ENCODE measurements at regions not wholly inside any gene's neighbourhood (a gene's known extent, or its start where the extent isn't known, plus 50 kb on each side); places are given as distances from the start of the nearest gene placed in this dataset.

- DNase-seq (ENCODE audit: missing footprints) (no peak), ATAC-seq (no peak)
- intact Hi-C loops (cut with DNase I), result no loop called here
These were observed 121.8 kb downstream of the CYLD start for GRCh38 chr16:50863644-50864144.

- ATAC-seq, result no peak
- DNase-seq (ENCODE audit: missing footprints), result no peak
- intact Hi-C loops (cut with DNase I), result no loop called here
These were observed 121.1 kb downstream of the CYLD start for GRCh38 chr16:50862818-50863643.

- intact Hi-C loops (cut with DNase I), result no loop called here
- DNase-seq (ENCODE audit: missing footprints), result no peak
- ATAC-seq, result no peak
These were observed 120.1 kb downstream of the CYLD start for GRCh38 chr16:50861970-50862411.

GRCh38 chr16:50861451-50861850, 119.6 kb downstream of the CYLD start:
- DNase-seq (ENCODE audit: missing footprints), result no peak
- intact Hi-C loops (cut with DNase I), result no loop called here
- no peak for ATAC-seq

GRCh38 chr16:50859628-50860360, 117.9 kb downstream of the CYLD start:
- DNase-seq (ENCODE audit: missing footprints), result no peak
- intact Hi-C loops (cut with DNase I), result no loop called here
- ATAC-seq, result no peak

GRCh38 chr16:50858877-50859627, 117.2 kb downstream of the CYLD start:
- DNase-seq (ENCODE audit: missing footprints) (no peak), ATAC-seq (no peak)
- intact Hi-C loops (cut with DNase I), result no loop called here

GRCh38 chr16:50858376-50858775, 116.5 kb downstream of the CYLD start:
- DNase-seq (ENCODE audit: missing footprints), result no peak
- intact Hi-C loops (cut with DNase I), result no loop called here
- no peak for ATAC-seq

- DNase-seq (ENCODE audit: missing footprints) (no peak), ATAC-seq (no peak)
- intact Hi-C loops (cut with DNase I), result no loop called here
These were observed 116.0 kb downstream of the CYLD start for GRCh38 chr16:50857881-50858280.

GRCh38 chr16:50856991-50857390, 115.1 kb downstream of the CYLD start:
- no peak for ATAC-seq
- no peak for DNase-seq (ENCODE audit: missing footprints)

GRCh38 chr16:50853329-50853728, 111.4 kb downstream of the CYLD start:
- no peak for DNase-seq (ENCODE audit: missing footprints)
- intact Hi-C loops (cut with DNase I), result no loop called here

More at GRCh38 chr16:50856991-50857390, 115.1 kb downstream of the CYLD start:
- intact Hi-C loops (cut with DNase I), result no loop called here

More at GRCh38 chr16:50853329-50853728, 111.4 kb downstream of the CYLD start:
- no peak for ATAC-seq

Data from Right ventricle myocardium inferior (tissue), 1 donor.